ENCODE measurements at regions not wholly inside any gene's neighbourhood (a gene's known extent, or its start where the extent isn't known, plus 50 kb on each side); places are given as distances from the start of the nearest gene placed in this dataset.

GRCh38 chr21:18191139-18191538 is 53.5 kb upstream of the CHODL start:
- H3K4me1 ChIP-seq: no peaks in the 10 kb centered on the region
- intact Hi-C loops (cut with DNase I): no loop called here
- H3K9me3 ChIP-seq: peaks cover 0 to 16% (median 0%) of the 10 kb centered on the region in 11 donors
- no peak for ATAC-seq
- DNase-seq: no peak
- no peak overlapping the region for H3K27ac ChIP-seq
- H3K27me3 ChIP-seq: no peaks in the 10 kb centered on the region
- H3K36me3 ChIP-seq: no peaks in the 10 kb centered on the region
- H3K4me3 ChIP-seq: no peak overlapping the region
- TF ChIP-seq, protein P1, sequence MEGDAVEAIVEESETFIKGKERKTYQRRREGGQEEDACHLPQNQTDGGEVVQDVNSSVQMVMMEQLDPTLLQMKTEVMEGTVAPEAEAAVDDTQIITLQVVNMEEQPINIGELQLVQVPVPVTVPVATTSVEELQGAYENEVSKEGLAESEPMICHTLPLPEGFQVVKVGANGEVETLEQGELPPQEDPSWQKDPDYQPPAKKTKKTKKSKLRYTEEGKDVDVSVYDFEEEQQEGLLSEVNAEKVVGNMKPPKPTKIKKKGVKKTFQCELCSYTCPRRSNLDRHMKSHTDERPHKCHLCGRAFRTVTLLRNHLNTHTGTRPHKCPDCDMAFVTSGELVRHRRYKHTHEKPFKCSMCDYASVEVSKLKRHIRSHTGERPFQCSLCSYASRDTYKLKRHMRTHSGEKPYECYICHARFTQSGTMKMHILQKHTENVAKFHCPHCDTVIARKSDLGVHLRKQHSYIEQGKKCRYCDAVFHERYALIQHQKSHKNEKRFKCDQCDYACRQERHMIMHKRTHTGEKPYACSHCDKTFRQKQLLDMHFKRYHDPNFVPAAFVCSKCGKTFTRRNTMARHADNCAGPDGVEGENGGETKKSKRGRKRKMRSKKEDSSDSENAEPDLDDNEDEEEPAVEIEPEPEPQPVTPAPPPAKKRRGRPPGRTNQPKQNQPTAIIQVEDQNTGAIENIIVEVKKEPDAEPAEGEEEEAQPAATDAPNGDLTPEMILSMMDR (IDR thresholded peaks at IDR 0.05): no peak

GRCh38 chr21:18178509-18178908 is 66.1 kb upstream of the CHODL start:
- intact Hi-C loops (cut with DNase I): no loop called here
- DNase-seq: no peak

DNA sequence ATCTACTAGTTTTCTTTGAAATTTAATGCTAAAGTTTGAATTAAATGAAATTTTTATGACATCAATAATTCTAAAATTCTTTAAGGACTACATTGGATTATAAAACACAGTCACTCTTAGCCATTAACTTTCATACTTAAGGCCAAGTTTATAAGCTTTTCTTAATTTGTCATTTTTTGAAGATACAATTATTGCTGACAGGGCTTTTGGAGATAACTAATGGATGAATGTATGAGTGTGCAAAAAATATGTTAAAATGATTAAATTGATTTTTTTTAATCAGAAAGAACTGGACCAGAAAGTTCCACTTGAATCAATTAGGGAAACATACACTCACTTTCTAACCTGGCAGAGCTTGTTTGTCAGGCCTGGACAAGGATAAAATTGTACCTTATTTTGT is 70.3 kb upstream of the CHODL start:
- TF ChIP-seq, protein P1 (IDR thresholded peaks at IDR 0.05): no peak
- DNase-seq (no peak), ATAC-seq (no peak)
- Histone ChIP-seq H3K36me3 (no peaks in the 10 kb centered on the region), H3K27ac (no peak overlapping the region), H3K9me3 (peaks cover 0 to 9% (median 0%) of the 10 kb centered on the region in 11 donors), H3K4me1 (no peaks in the 10 kb centered on the region), H3K27me3 (no peaks in the 10 kb centered on the region), H3K4me3 (no peak overlapping the region)
- intact Hi-C loops (cut with DNase I): no loop called here

More at GRCh38 chr21:18178509-18178908, 66.1 kb upstream of the CHODL start:
- Histone ChIP-seq H3K27ac (no peak overlapping the region), H3K4me1 (no peaks in the 10 kb centered on the region), H3K36me3 (no peaks in the 10 kb centered on the region), H3K9me3 (no peaks in the 10 kb centered on the region), H3K27me3 (no peaks in the 10 kb centered on the region), H3K4me3 (no peak overlapping the region)
- TF ChIP-seq, protein P1 (IDR thresholded peaks at IDR 0.05): no peak
- no peak for ATAC-seq

DNA sequence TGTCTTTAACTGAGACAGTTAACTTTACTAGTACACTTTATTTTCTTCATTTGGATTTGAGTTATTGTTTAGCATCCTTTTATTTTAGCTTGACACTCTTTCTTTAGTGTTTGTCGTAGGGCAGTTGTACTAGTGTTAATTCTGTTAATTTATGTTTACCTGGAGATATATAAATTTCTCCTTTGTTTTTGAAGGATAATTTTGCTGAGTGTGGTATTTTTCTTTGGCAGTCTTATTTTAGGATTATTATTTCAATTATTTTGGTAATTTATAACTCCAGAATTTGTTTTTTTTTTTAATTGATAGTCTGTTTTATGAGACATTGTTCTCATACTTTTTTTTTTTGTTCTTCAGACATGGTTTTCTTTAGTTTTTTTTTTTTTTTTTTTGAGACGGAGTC is 73.8 kb upstream of the CHODL start:
- H3K4me3 ChIP-seq: no peak overlapping the region
- ATAC-seq (no peak), DNase-seq (no peak)
- intact Hi-C loops (cut with DNase I): no loop called here
- no peak overlapping the region for H3K27ac ChIP-seq
- no peaks in the 10 kb centered on the region for H3K36me3 ChIP-seq
- H3K9me3 ChIP-seq: peaks cover 0 to 9% (median 0%) of the 10 kb centered on the region in 11 donors
- H3K27me3 ChIP-seq: no peaks in the 10 kb centered on the region
- WGBS, 2 donors: 95 to 99% methylated on average over 1 of the region's 2 CpGs
- no peaks in the 10 kb centered on the region for H3K4me1 ChIP-seq
- TF ChIP-seq, protein P1 (IDR thresholded peaks at IDR 0.05): no peak

- ATAC-seq (no peak), DNase-seq (no peak)
- Histone ChIP-seq H3K9me3 (peaks cover 0 to 9% (median 0%) of the 10 kb centered on the region in 11 donors), H3K27me3 (no peaks in the 10 kb centered on the region), H3K4me1 (no peaks in the 10 kb centered on the region), H3K27ac (no peak overlapping the region), H3K4me3 (no peak overlapping the region), H3K36me3 (no peaks in the 10 kb centered on the region)
- intact Hi-C loops (cut with DNase I): no loop called here
- 91% methylated on average over 2 of the region's 2 CpGs for WGBS, 2 donors
- TF ChIP-seq, protein P1 (IDR thresholded peaks at IDR 0.05): no peak
Observed at GRCh38 chr21:18170221-18170620, 74.4 kb upstream of the CHODL start.
